Loucy (cell line): ENCODE measurements at regions not wholly inside any gene's neighbourhood (a gene's known extent, or its start where the extent isn't known, plus 50 kb on each side); places are given as distances from the start of the nearest gene placed in this dataset.

Experiments
- H2AFZ ChIP-seq: fragments of 200-600 bp; sonication (generic); 2 replicates; pipeline ENCODE4 v1.6.0; 2016; ENCODE audit warnings: antibody characterized with exemption, mild to moderate bottlenecking, low read length, moderate library complexity
- H3F3A ChIP-seq: fragments of 200-600 bp; 2 replicates; pipeline ENCODE4 v1.6.0; 2016; ENCODE audit warnings: antibody characterized with exemption, low read depth, mild to moderate bottlenecking
- H3K27me3 ChIP-seq: fragments of 200-600 bp; sonication (generic); 2 replicates; pipeline ENCODE4 v1.6.1; 2014; ENCODE audit warnings: low read length, mild to moderate bottlenecking; ENCODE audit not compliant: insufficient read depth, poor library complexity, severe bottlenecking
- H3K36me3 ChIP-seq: fragments of 200-600 bp; sonication (generic); 2 replicates; pipeline ENCODE4 v1.6.1; 2016; ENCODE audit warnings: low read length; ENCODE audit not compliant: insufficient read depth
- H3K4me1 ChIP-seq: fragments of 200-600 bp; sonication (generic); 2 replicates; pipeline ENCODE4 v1.5.1; 2014; ENCODE audit warnings: low read length, mild to moderate bottlenecking; ENCODE audit not compliant: insufficient read depth, poor library complexity, severe bottlenecking
- H3K4me2 ChIP-seq: fragments of 200-600 bp; sonication (generic); 2 replicates; pipeline ENCODE4 v1.6.0; 2014; ENCODE audit warnings: antibody characterized with exemption, low read length, low read depth, mild to moderate bottlenecking; ENCODE audit not compliant: poor library complexity, severe bottlenecking
- H3K4me3 ChIP-seq: fragments of 200-600 bp; sonication (generic); 2 replicates; pipeline ENCODE4 v1.5.1; 2014; ENCODE audit warnings: low read length, mild to moderate bottlenecking, mixed read lengths; ENCODE audit not compliant: poor library complexity, severe bottlenecking
- H3K79me2 ChIP-seq: fragments of 200-600 bp; sonication (generic); 2 replicates; pipeline ENCODE4 v1.6.1; 2014; ENCODE audit warnings: low read length; ENCODE audit not compliant: insufficient read depth
- H3K9ac ChIP-seq: fragments of 200-600 bp; sonication (generic); 2 replicates; pipeline ENCODE4 v1.6.0; 2014; ENCODE audit warnings: mild to moderate bottlenecking, low read depth, low read length, moderate library complexity; ENCODE audit not compliant: poor library complexity, severe bottlenecking
- H3K9me2 ChIP-seq: fragments of 200-600 bp; sonication (generic); replicated peaks from 2 replicates; pipeline ENCODE4 v1.6.1; 2016; ENCODE audit warnings: low read depth, low read length, mixed read lengths
- H3K9me3 ChIP-seq: fragments of 200-600 bp; sonication (generic); 2 replicates; pipeline ENCODE4 v1.6.1; 2014; ENCODE audit warnings: mild to moderate bottlenecking, antibody characterized with exemption, low read length, low read depth; ENCODE audit not compliant: insufficient read depth
- H4K20me1 ChIP-seq: fragments of 200-600 bp; sonication (generic); 2 replicates; pipeline ENCODE4 v1.6.0; 2014; ENCODE audit warnings: antibody characterized with exemption, low read length, mild to moderate bottlenecking; ENCODE audit not compliant: insufficient read depth, poor library complexity, severe bottlenecking
- CTCF ChIP-seq: fragments of 200-600 bp; sonication (generic); conservative IDR thresholded peaks from 2 replicates; pipeline ENCODE4 v1.5.1; 2014; ENCODE audit warnings: mild to moderate bottlenecking, antibody characterized with exemption, low read length
- EZH2phosphoT487 ChIP-seq: fragments of 200-600 bp; IDR thresholded peaks from 2 replicates; pipeline ENCODE4 v1.6.1; 2018; ENCODE audit warnings: antibody characterized with exemption, mild to moderate bottlenecking, moderate library complexity, borderline replicate concordance

GRCh38 chr11:24233041-24233440, 263.8 kb upstream of the LUZP2 start:
- Histone ChIP-seq H2AFZ (no peak overlapping the region), H3K36me3 (no peaks in the 10 kb centered on the region), H3K9ac (no peak overlapping the region), H3K4me1 (no peaks in the 10 kb centered on the region), H3K27me3 (no peaks in the 10 kb centered on the region), H3K4me3 (no peak overlapping the region), H3K4me2 (no peak overlapping the region), H3K9me2 (no peaks in the 10 kb centered on the region), H3F3A (no peaks in the 10 kb centered on the region), H4K20me1 (no peaks in the 10 kb centered on the region), H3K79me2 (no peaks in the 10 kb centered on the region), H3K9me3 (no peaks in the 10 kb centered on the region)
- TF ChIP-seq EZH2phosphoT487: no peak
- TF ChIP-seq CTCF: no peak

GRCh38 chr11:24234822-24235508, 261.9 kb upstream of the LUZP2 start:
- no peaks in the 10 kb centered on the region for H3K36me3 ChIP-seq
- no peaks in the 10 kb centered on the region for H3K9me2 ChIP-seq
- no peaks in the 10 kb centered on the region for H3K4me1 ChIP-seq
- TF ChIP-seq CTCF (no peak), EZH2phosphoT487 (no peak)
- no peaks in the 10 kb centered on the region for H3K27me3 ChIP-seq
- no peaks in the 10 kb centered on the region for H3F3A ChIP-seq
- H3K9me3 ChIP-seq: no peaks in the 10 kb centered on the region
- no peaks in the 10 kb centered on the region for H3K79me2 ChIP-seq
- no peaks in the 10 kb centered on the region for H4K20me1 ChIP-seq
- no peak overlapping the region for H3K9ac ChIP-seq
- no peak overlapping the region for H3K4me2 ChIP-seq
- no peak overlapping the region for H2AFZ ChIP-seq
- H3K4me3 ChIP-seq: no peak overlapping the region

- no peak overlapping the region for H2AFZ ChIP-seq
- H3K9me2 ChIP-seq: no peaks in the 10 kb centered on the region
- no peaks in the 10 kb centered on the region for H4K20me1 ChIP-seq
- no peak overlapping the region for H3K4me2 ChIP-seq
- no peaks in the 10 kb centered on the region for H3K9me3 ChIP-seq
- H3K9ac ChIP-seq: no peak overlapping the region
- no peak overlapping the region for H3K4me3 ChIP-seq
- no peaks in the 10 kb centered on the region for H3F3A ChIP-seq
- no peaks in the 10 kb centered on the region for H3K4me1 ChIP-seq
- no peaks in the 10 kb centered on the region for H3K79me2 ChIP-seq
- H3K27me3 ChIP-seq: no peaks in the 10 kb centered on the region
- TF ChIP-seq CTCF (no peak), EZH2phosphoT487 (no peak)
- H3K36me3 ChIP-seq: no peaks in the 10 kb centered on the region
Measured at GRCh38 chr11:24238771-24239645, 257.8 kb upstream of the LUZP2 start.
